ENCODE measurements at regions not wholly inside any gene's neighbourhood (a gene's known extent, or its start where the extent isn't known, plus 50 kb on each side); places are given as distances from the start of the nearest gene placed in this dataset.

DNA sequence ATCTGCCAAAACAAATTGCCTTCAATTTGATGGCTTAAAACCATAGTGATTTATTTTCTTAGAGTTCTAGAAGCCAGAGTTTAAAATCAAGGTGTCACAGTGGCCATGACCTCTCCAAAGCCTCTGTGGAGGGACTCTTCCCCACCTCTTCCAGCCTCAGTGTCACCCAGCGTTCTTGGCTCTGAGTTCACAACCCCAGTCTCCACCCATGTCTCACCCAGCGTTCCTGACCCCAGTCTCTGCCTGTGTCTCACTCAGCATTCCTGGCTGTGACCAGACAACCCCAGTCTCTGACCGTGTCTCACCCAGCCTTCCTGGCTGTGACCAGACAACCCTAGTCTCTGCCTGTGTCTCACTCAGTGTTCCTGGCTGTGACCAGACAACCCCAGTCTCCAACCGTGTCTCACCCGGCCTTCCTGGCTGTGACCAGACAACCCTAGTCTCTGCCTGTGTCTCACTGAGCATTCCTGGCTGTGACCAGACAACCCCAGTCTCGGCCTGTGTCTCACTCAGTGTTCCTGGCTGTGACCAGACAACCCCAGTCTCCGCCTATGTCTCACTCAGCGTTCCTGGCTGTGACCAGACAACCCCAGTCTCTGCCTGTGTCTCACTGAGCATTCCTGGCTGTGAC is 299.3 kb downstream of the GALR1 start:
- DNase-seq: no peak

DNA sequence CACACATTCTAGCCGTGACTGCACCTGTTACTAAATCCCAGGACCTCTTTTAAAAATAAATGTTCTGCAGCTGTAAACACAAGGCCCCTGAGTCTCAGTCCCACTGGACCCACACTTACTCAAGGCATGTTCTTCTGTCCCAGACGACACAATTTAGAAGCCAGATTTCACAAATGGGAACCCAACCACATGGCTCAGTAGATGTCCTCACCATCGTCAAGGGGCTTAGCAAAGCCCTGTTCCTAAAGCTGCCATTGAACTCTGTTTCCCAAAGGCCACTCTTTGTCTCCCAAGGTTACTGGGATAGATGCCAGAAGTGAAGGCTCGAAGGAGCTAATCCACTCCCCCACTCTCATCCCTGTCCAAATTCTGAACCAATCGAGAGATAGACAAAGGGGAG is 301.0 kb downstream of the GALR1 start:
- intact Hi-C loops (cut with DNase I): no loop called here

More for the DNA sequence above, 299.3 kb downstream of the GALR1 start:
- ATAC-seq: peak in 1 of 2 donors; percentile 35
- intact Hi-C loops (cut with DNase I): no loop called here

DNA sequence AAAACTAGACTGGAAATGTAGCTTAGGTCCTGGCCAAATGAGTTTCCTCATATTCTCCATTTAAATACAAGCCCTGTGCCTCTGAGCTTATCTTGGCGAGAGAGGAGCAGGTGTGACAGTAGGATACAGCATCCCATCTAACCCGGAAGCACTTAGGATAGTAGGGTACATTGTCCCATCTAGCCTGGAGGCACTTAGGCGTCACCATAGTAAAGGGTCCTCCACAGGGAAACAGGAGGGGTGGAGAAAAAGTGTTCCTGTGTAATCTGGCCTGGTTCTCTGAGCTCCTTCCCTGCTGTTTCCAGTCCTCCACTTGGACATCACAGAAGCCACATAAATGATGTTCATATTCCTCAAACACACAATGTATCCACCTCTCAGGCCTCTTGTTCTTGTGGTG is 301.4 kb downstream of the GALR1 start:
- DNase-seq (no peak), ATAC-seq (no peak)
- intact Hi-C loops (cut with DNase I): no loop called here

More for the DNA sequence above, 301.0 kb downstream of the GALR1 start:
- no peak for DNase-seq
- peak in 1 of 2 donors; percentile 36 for ATAC-seq

DNA sequence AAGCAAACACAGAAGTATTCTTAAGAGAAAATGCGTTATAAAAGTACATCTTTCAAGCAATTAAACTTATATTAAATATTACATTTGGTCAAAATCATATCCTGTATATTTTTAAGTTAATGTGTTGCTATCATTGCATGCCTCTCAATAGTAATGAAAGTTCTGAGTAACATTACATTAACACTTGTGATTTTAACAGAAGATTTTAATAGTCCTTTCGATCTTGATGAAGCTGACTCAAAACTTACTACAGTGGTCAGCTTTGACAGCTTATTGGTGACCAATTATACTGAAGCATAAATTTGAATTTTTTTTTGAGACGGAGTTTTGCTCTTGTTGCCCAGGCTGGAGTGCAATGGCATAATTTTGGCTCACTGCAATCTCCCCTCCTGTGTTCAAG is 303.3 kb downstream of the GALR1 start:
- ATAC-seq: no peak

DNA sequence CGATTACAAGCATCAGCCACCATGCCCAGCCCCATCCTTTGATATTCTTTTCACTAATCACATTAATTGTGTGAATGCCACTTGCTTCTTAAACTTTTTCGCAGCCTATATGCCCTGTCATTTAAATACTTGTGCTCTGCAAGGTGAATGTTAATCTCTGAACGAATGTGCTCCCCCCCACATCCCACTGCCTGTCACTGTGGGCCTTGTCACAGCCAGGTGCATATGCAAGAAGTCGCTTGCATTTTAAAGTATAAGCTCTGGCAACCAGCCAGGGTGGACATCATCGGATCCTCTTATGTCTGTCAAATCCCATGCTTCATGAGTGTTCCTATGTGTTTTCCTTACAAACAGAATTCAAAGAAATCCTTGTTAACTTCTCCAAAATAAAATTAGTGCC is 304.4 kb downstream of the GALR1 start:
- no peak for ATAC-seq
- intact Hi-C loops (cut with DNase I): no loop called here
- no peak for DNase-seq

More for the DNA sequence above, 303.3 kb downstream of the GALR1 start:
- no peak for DNase-seq
- intact Hi-C loops (cut with DNase I): no loop called here

DNA sequence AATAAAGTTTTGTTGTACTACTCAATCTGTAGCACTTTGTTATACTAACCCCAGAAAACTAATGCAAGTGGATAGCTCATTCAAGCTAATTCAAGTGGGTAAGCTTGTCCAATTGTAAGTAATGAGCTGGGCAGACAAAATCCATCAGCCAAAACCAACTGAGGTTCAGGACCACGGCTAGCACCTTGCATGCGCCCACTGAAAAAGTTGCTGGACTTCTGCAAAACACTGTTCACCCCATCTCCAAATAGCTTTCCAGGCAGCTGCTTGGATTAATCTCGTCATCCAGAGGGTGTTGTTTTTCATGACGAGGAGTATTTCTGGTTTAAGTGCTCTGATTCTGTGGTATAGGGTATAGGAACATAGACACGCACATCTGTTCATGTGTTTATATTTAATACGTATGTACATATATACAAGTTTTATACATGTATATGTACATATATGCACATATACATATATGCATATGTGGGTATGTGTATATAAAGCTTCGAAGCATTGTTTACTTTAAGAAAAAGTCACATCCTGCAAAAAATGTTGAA is 307.5 kb downstream of the GALR1 start:
- DNase-seq (no peak), ATAC-seq (no peak)
- intact Hi-C loops (cut with DNase I): no loop called here

DNA sequence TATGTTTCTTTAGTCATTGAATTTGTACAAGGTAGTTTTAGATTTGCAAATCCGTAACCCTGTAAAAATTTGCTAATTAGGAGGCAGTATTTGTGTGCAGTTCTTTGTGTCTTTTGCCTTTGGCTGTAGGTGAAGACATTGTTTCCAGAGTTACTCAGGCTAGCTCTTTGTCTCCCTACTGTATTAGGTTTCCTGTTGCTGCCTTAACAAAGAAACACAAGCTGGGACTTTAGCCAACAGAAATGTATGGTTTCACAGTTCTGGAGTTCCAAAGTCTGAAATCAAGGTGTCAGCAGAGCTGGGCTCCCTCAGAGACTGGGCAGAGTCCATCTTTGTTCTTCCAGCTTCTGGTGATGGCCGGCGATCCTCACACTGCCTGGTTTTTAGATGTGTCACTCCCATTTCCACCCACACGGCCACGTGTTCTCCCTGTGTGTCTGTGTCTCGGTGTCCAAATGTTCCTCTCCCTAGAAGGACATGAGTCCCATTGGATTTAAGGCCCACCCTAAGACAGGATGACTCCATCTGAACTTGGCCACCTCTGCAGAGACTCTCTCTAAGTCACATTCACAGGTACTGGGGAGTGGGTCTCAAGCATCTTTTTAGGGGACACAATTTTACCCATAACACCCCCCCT is 309.7 kb downstream of the GALR1 start:
- intact Hi-C loops (cut with DNase I): no loop called here
- no peak for DNase-seq
- ATAC-seq: no peak

DNA sequence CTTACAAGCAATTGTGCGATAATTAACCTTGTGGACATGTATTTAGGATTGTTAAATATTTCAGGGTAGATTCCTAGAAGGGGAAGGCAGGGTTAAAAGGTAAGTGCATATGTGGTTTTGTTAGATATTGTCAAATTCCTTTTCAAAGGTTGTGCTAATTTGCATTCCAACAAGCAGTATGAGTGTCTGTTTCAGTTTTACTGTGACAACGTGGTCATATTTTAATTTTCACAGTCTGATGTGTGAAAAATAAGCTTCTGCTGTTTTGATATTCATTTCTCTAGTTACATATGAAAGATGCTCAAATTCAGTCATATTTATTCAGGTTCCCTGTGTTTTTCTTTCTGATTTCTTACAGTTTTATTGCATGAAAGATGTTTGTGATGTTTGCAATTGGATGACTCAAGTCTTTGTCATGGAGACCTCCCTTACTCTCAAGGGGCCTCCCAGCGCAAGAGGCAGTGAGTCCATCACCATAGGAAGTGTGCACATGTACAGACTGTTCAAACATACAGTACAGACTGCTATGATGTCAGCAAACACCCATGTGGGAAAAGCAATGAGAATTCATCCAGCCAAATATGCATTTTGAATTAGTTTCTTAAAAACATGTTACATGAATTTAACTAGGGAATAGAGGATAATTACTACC is 310.8 kb downstream of the GALR1 start:
- ATAC-seq (peak in 1 of 2 donors; percentile 44), DNase-seq (no peak)
- intact Hi-C loops (cut with DNase I): no loop called here

DNA sequence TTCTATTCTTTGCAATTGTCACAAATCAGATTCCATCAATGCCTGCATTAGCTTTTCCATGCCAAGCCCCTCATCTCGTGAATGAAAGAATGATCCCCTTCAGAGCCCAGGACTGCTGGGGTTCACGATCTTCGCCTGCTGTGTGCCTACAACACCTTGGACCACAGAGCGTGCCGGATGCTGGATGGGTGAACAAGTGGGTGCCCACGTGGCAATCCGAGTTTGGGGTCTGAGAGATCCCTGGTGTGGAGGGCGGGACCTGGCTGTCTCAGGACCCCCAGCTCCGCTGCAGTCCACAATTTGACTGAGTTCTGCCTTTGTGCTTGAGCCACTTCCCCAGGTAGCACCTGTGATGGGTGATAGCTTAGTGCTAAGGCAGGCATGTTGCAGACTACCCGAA is 317.0 kb downstream of the GALR1 start:
- DNase-seq: no peak
- no peak for ATAC-seq
- intact Hi-C loops (cut with DNase I): no loop called here

DNA sequence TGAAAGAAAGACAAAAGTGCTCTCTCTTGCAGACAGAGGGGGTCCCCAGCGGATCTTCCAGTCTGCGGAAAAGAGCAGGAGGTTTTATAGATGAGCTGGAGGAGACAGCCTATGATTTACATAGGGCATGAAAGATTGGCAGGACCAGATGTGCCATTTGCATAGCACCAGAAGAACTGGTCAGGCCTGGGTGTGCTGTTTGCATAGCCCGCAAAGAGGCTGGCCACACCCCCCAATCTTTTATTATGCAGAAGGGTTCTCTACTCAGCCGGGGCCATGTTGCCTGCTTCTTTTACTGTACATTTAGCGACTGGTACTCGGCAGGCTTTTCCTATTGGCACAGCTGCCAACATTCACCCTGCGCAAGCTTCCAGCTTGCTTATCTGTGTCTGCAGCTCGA is 317.6 kb downstream of the GALR1 start:
- intact Hi-C loops (cut with DNase I): no loop called here
- ATAC-seq (no peak), DNase-seq (no peak)

DNA sequence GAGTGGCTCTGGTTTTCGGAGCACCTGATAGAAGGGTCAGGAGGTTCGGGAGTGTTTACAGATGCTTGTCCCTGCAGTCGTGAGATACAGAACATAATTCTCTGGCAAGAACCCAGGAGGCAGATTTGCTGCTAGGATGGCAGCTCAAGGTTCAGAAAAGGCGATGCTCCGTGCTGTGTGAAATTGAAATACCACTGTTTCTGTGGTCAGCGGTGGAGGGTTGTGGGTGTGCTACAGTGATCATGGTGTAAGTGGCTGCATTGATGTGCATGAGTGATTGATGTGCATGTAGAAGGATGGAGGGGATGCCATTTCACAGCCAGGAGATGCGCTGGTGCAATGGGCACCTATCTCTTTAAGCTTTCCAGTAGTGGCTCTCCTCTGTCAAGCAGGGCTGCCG is 322.1 kb downstream of the GALR1 start:
- DNase-seq (no peak), ATAC-seq (no peak)
- intact Hi-C loops (cut with DNase I): no loop called here

DNA sequence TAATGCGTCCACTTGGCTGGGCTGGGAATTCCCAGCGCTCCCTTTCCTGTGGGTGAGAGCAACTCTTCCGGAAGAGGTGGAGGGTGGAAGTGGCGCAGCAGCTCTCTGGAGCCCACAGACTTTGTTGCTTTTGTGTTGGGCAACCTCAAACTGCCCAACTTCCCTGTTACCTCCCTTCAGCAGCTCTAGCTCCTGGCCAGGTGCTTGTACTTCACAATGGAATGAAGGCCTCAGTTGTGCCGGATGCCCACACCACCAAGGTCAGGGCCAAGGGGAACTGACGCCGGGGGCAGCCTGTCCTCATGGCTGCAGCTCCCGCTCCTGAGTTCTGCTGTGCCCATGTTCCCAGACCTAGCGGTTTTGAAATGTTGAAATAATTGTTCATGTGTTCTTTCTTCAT is 322.9 kb downstream of the GALR1 start:
- ATAC-seq (no peak), DNase-seq (no peak)
- intact Hi-C loops (cut with DNase I): no loop called here

DNA sequence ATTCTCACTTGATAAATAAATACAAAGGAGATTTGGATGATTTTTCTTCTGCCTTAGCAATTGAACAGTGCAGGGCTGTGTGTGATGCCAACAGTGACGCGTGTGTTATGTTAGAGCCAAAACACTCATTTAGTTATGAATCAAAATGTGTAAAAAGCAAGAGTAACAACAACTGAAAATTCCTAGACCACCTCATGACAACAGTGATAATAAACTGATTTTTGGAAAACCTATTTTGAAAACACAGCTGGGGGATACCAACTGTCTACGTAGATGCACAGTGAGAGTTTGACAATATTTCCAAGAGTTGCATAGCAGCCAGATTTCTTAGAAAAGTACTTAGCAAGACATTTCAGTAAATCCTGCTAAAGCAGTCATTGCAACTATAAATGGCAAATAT is 323.9 kb downstream of the GALR1 start:
- intact Hi-C loops (cut with DNase I): no loop called here
- no peak for DNase-seq
- no peak for ATAC-seq

DNA sequence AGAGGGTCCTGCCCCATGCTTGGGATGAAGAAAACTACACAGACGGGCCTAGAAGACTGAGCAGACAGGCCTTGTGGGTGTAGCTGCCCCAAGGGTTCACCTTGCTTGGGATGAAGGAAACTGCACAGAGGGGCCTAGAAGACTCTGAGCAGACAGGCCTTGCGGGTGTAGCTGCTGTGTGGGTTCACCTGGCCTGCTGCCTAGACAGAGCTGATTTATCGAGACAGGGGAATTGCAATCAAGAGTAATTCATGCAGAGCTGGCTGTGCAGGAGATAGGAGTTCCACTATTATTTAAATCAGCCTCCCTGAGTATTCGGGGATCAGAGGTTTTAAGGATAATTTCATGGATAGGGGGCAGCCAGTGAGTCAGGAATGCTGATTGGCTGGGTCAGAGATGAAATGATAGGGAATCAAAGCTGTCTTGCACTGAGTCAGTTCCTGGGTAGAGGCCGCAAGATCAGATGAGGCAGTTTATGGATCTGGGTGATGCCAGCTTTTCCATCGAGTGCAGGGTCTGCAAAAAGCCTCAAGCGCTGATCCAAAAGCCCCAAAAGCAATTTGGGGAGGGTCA is 341.4 kb downstream of the GALR1 start:
- ATAC-seq (no peak), DNase-seq (no peak)
- intact Hi-C loops (cut with DNase I): no loop called here

DNA sequence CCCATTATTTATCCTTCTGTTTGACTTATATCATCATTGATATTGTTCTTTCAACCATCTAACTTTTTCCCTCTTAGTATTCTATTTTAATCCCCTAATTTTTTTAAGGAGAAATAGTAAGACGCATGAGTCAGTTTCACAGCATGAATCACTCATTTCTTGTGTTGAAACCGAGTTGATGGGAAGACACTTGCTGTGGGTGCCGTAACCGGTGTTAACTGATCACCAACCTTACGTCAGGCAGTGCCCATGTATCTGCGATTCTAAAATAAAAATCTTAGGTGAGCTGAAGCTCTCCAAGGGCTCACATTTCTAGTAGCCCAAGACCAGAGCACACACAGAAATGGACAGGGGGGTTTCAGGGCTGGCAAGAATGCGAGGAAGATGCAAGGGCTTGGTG is 348.1 kb downstream of the GALR1 start:
- DNase-seq (no peak), ATAC-seq (peak in 1 of 2 donors; percentile 71)
- intact Hi-C loops (cut with DNase I): no loop called here

DNA sequence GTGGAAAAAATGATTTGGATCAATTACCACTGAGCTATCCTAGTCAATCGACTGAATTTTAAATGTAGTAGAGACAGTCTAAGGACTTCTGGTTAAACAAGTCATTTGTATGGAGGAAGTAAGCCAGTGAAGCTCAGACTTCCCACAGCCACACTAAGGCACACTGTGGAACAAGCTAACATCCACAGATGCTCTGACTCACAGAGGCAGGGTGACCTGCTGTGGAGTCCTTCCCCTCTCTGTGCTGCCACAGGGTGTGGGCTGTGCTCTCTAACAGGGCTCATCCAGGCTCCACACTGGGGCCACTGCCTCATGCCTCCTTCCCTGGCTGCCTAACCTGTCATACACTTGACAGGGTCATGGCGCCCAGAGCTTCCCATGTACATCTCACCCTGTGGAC is 351.0 kb downstream of the GALR1 start:
- intact Hi-C loops (cut with DNase I): no loop called here
- ATAC-seq (no peak), DNase-seq (no peak)

DNA sequence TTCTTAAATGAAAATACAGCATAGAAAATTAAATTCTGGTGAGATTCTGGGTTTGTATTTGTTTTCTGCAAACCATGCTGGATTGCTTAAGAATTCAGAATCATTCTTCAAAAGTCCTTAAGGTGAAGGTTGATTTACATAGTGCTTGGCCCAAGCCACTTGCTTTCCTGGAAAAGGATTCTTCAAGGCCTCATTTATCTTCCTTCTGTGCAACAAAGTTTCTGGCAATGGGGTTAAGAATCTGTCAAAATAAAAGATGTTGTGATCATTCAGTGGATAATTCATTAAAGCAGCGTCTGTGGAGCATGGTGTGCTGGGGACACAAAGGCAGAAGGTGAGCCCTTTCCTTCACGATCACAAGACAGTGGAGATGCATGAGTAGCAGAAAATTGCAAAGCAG is 351.9 kb downstream of the GALR1 start:
- intact Hi-C loops (cut with DNase I): no loop called here
- ATAC-seq (no peak), DNase-seq (no peak)

DNA sequence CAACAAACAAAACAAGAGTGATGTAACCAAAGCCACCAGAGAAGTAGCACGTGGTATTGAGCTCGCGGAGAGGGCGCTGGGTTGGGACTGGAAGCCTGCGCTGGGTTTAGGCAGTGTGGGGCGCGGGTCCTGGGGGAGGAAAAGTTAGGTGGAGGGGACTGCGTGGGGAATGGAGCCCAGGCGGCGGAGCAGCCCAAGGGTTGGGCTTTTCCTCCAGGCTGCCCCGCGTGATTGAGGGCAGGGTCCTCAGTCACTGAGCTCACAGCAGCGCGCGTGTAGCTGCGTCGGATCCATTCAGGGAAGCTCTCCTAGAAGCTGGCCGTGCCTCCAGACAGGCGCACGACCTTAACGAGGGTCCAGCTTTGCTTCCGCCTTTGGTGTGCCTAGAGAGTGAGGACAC is 357.4 kb downstream of the GALR1 start:
- no peak for DNase-seq
- ATAC-seq: no peak
- intact Hi-C loops (cut with DNase I): no loop called here

DNA sequence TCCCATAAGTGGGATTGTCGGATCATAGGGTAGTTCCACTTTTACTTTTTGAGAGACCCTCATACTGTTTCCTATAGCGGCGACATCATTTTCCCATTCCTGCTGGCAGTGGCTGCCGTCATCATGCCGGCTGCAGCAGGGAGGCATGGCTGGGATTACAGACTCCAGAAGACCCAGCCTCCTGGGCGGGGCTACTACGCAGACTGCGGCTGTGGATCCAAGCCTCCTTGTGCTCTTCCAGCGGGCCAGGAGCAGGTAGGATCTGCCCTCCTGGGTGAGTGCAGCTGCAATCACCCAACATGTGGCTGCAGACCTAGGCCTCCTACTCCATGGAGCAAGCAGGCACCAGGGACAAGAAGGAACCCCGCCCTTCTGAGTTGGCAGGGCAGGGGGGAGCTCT is 359.2 kb downstream of the GALR1 start:
- intact Hi-C loops (cut with DNase I): no loop called here
- DNase-seq (no peak), ATAC-seq (no peak)

DNA sequence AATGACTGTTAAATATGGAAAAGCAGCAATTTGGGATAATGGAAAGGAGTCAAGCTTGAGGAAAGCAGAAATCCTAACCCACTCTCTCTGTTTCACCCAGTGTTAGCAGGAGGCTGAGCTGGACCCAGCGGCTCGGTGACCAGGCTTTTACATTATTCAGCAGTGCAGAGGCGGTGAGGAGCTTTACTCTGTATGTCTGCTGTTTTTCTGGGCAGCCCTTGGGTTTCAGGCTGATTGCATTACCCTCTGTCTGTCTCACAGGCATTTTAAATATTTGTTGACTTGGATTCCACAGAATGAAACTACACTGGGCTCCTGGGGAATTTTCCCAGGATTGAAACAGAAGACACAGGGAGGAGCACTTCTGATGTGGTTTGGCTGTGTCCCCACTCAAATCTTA is 368.0 kb downstream of the GALR1 start:
- intact Hi-C loops (cut with DNase I): no loop called here
- ATAC-seq (peak in 1 of 2 donors; percentile 64), DNase-seq (no peak)
